Aorta (tissue), 5 donors: ENCODE measurements at regions not wholly inside any gene's neighbourhood (a gene's known extent, or its start where the extent isn't known, plus 50 kb on each side); places are given as distances from the start of the nearest gene placed in this dataset.

Experiments used
- ATAC-seq: fragments of 200-7000 bp; cut with Tn5 transposase; one replicate; pipeline ENCODE4 v1.9.1; 2022; ENCODE audit warnings: moderate library complexity; ENCODE audit not compliant: low FRiP score
- DNase-seq, 2 donors: peaks; one replicate each; pipeline ENCODE4 v3.0.0-alpha.2; 2020
- H3K27ac ChIP-seq, 2 donors: one replicate each; pipeline ENCODE4 v1.5.1; 2013; ENCODE audit warnings: low read length in 2 of 2, mild to moderate bottlenecking in 2 of 2, moderate library complexity in 2 of 2, control low read depth in 1 of 2, inconsistent platforms in 1 of 2, low read depth in 1 of 2
- H3K27me3 ChIP-seq, 2 donors: one replicate each; pipeline ENCODE4 v1.6.1; 2013; ENCODE audit warnings: control low read depth in 1 of 2, low read length in 1 of 2, mild to moderate bottlenecking in 1 of 2, moderate library complexity in 1 of 2; ENCODE audit not compliant: insufficient read depth in 2 of 2, control insufficient read depth in 1 of 2
- H3K36me3 ChIP-seq, 2 donors: one replicate each; pipeline ENCODE4 v1.6.1; 2013; ENCODE audit warnings: control low read depth in 1 of 2, low read length in 1 of 2, mild to moderate bottlenecking in 1 of 2; ENCODE audit not compliant: insufficient read depth in 2 of 2, control insufficient read depth in 1 of 2
- H3K4me1 ChIP-seq, 2 donors: one replicate each; pipeline ENCODE4 v1.6.1; 2013; ENCODE audit warnings: low read length in 2 of 2, control low read depth in 1 of 2, mild to moderate bottlenecking in 1 of 2, moderate library complexity in 1 of 2; ENCODE audit not compliant: insufficient read depth in 2 of 2, control insufficient read depth in 1 of 2
- H3K4me3 ChIP-seq, 2 donors: one replicate each; pipeline ENCODE4 v1.5.1; 2013; ENCODE audit warnings: low read length in 2 of 2, control low read depth in 1 of 2, mild to moderate bottlenecking in 1 of 2
- H3K9me3 ChIP-seq: one replicate; pipeline ENCODE4 v1.6.1; 2013; ENCODE audit warnings: mild to moderate bottlenecking, low read length; ENCODE audit not compliant: control insufficient read depth
- WGBS, 2 donors: extraction: QIAGEN DNeasy Blood & Tissue Kit; methylation state at CpG; one replicate each; pipeline ENCODE4 v1.1.7; 2013; 5-methylcytosine and 5-hydroxymethylcytosine counted together
- intact Hi-C, 2 donors: fragments of 100-400 bp; cut with DNase I; formaldehyde crosslinking; loops; one replicate each; pipeline versions ENCODE4 v1.14.2 to v1.15.0; 2022
- donor health status: healthy with polysubstance abuse.
- donor health status: Bipolar disorder and iron deficiency.
- donor health status: DM: no; HTN: no; CAD: no.
- donor health status: DM: no; HTN: no; CAD: no.
- donor health status: DM: yes; HTN: yes; CAD: no.

DNA sequence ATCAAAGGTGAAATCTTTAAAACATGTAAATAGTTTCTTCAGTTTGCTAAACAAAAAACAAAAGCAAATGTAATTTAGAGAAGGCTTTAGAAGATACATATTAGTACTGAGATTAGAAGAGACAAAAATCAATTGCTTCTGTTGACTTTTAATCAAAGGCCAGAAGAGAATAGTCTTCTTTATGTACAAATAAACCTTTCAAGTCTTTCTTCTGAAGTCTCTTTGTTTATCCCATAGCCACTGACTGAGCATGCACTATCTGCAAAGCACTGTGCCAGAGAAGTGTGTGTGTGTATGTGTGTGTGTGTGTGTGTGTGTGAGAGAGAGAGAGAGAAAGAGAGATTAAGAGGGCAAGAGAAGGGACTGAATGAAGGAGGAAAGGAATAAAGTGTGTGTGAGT, 198.4 kb downstream of the GLUD2 start:
- DNase-seq (no peak), ATAC-seq (no peak)
- Histone ChIP-seq H3K4me3 (no peak overlapping the region), H3K4me1 (no peaks in the 10 kb centered on the region), H3K36me3 (no peaks in the 10 kb centered on the region), H3K27me3 (no peaks in the 10 kb centered on the region), H3K9me3 (no peaks in the 10 kb centered on the region), H3K27ac (no peak overlapping the region)
- intact Hi-C loops: no loop called here

DNA sequence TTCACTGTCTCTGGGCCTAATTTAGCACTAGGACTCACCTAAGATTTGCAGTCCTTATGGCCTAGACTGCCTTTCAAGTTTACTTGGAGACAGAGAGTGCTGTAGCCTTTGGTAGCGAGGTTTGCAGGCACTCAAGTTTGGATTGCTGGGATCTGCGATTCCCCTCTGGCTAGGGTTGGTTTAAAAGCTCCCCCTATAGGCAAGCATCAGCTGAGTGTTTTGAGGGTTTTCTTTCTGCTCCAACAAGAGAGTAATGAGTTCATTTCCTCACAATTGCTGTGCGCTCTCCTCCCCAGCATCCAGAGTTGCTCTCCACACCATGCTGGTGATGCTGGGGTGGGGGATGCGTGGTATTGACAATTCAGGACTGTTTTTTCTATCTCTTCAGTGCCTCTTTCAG, 206.9 kb downstream of the GLUD2 start:
- no peaks in the 10 kb centered on the region for H3K27me3 ChIP-seq
- H3K4me1 ChIP-seq: no peaks in the 10 kb centered on the region
- no peak overlapping the region for H3K27ac ChIP-seq
- H3K4me3 ChIP-seq: no peak overlapping the region
- H3K9me3 ChIP-seq: no peaks in the 10 kb centered on the region
- intact Hi-C loops: no loop called here
- WGBS, 2 donors: 50 to 72% methylated on average over 4 of the region's 4 CpGs
- DNase-seq (no peak), ATAC-seq (no peak)
- H3K36me3 ChIP-seq: no peaks in the 10 kb centered on the region

DNA sequence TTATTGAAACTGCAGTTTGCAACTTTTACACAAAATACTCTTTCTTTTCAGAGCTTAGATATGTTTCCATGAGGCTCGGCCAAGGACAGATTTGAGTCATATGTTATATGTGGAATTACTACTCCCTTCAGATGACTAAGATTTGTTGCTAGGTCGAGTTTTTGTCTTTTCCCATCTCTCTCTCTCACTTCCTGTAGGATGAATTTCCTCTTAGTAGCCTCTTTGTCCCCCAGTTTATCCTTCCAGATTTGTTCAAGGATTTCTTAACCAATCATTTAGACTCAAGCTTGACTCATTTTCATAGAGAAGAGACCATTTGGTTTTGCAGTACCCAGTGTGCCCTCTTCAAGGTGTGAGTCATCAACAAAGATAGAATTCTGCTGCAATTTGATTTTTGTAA, 209.2 kb downstream of the GLUD2 start:
- Histone ChIP-seq H3K4me1 (no peaks in the 10 kb centered on the region), H3K4me3 (no peak overlapping the region), H3K9me3 (no peaks in the 10 kb centered on the region), H3K36me3 (no peaks in the 10 kb centered on the region), H3K27ac (no peak overlapping the region), H3K27me3 (no peaks in the 10 kb centered on the region)
- DNase-seq (no peak), ATAC-seq (no peak)
- intact Hi-C loops: no loop called here
- 15 to 18% methylated on average over 2 of the region's 2 CpGs for WGBS, 2 donors

GRCh38 chrX:121258545-121258944, 211.1 kb downstream of the GLUD2 start:
- no peaks in the 10 kb centered on the region for H3K36me3 ChIP-seq
- DNase-seq (no peak), ATAC-seq (no peak)
- no peaks in the 10 kb centered on the region for H3K27me3 ChIP-seq
- no peaks in the 10 kb centered on the region for H3K9me3 ChIP-seq
- intact Hi-C loops: no loop called here
- H3K4me3 ChIP-seq: no peak overlapping the region
- H3K4me1 ChIP-seq: no peaks in the 10 kb centered on the region
- H3K27ac ChIP-seq: no peak overlapping the region

DNA sequence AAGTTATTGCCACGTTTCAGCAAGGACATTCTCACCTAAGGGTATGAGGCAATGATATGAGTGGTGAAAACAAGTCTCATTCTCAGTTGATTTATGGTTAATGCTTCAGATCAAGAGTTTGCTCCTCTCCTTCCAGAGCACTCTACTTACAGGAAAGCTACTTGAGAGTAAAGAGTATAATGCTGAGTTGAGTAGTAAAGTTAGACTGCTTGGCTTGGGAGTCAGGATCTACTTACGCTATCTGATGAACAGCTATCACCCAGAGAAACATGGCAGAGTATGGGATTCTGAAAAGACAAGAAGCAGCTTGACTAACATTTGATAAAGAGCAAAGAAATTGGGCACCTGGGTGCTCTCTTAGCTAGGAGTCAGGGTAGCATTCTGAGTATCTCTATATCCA, 211.8 kb downstream of the GLUD2 start:
- H3K4me3 ChIP-seq: no peak overlapping the region
- H3K4me1 ChIP-seq: no peaks in the 10 kb centered on the region
- no peaks in the 10 kb centered on the region for H3K36me3 ChIP-seq
- no peak overlapping the region for H3K27ac ChIP-seq
- no peaks in the 10 kb centered on the region for H3K27me3 ChIP-seq
- no peak for DNase-seq
- no peaks in the 10 kb centered on the region for H3K9me3 ChIP-seq
- WGBS, 2 donors: 46 to 81% methylated on average over 2 of the region's 2 CpGs
- no peak for ATAC-seq
- intact Hi-C loops: no loop called here

DNA sequence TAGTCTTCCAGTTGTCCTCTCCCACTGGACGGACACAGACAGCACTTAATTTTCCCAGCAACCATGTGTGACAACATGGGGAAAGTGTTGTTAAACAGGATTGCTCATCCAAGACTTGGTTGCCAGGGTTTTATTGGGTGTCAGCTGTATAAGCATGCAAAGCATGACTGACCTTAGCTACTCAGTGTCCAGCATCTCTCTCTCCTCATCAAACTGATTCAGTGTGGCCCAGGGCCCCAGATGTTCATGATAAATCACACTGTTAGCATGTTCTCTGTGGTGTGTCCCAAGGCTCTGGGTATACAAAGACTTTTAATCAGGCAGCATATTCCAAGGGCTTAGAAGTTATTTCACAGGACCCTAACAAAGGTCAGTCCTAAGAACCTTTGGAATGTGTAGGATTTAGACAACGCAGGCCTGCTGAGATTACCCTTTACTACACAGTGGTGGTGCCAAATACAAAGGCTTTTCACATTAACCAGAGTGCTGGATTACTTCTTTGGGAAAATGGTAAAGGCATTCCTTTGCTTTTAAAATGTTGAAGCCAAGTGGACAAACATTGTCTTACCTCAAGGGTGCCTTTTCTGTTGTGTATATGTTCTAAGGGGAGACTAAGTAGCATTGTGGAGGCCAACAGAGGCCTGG, 213.3 kb downstream of the GLUD2 start:
- Histone ChIP-seq H3K9me3 (no peaks in the 10 kb centered on the region), H3K4me3 (no peak overlapping the region), H3K36me3 (no peaks in the 10 kb centered on the region), H3K27me3 (no peaks in the 10 kb centered on the region), H3K27ac (no peak overlapping the region), H3K4me1 (no peaks in the 10 kb centered on the region)
- WGBS, 2 donors: 51 to 72% methylated on average over 2 of the region's 2 CpGs
- no peak for ATAC-seq
- intact Hi-C loops: no loop called here
- no peak for DNase-seq

GRCh38 chrX:121283921-121284320, 236.5 kb downstream of the GLUD2 start:
- H3K4me3 ChIP-seq: no peak overlapping the region
- no peak overlapping the region for H3K27ac ChIP-seq
- H3K4me1 ChIP-seq: no peaks in the 10 kb centered on the region
- WGBS, 2 donors: 59 to 67% methylated on average over 3 of the region's 3 CpGs
- H3K27me3 ChIP-seq: no peaks in the 10 kb centered on the region
- ATAC-seq (no peak), DNase-seq (no peak)
- no peaks in the 10 kb centered on the region for H3K9me3 ChIP-seq
- no peaks in the 10 kb centered on the region for H3K36me3 ChIP-seq
- intact Hi-C loops: no loop called here

DNA sequence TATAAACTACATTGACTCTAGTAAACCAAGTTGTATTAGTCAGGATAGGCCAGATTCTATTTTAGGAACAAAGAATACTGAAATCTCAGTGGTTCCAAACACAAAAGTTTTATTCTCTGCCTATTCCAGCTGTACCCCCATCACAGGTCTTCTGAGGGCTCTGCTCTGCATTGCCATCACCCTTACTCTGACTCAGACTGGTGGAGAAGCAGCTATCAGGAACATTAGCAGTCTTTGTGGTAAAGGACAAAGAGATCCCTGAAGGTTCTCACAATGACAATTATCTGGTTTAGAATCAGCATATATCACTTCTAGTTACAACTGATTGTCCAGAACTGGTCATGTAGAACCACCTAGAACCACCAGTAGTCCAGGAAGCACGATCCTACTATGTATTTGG, 251.1 kb downstream of the GLUD2 start:
- intact Hi-C loops: no loop called here
- DNase-seq (no peak), ATAC-seq (no peak)
- Histone ChIP-seq H3K4me3 (no peak overlapping the region), H3K9me3 (no peaks in the 10 kb centered on the region), H3K36me3 (no peaks in the 10 kb centered on the region), H3K27me3 (no peaks in the 10 kb centered on the region), H3K4me1 (no peaks in the 10 kb centered on the region), H3K27ac (no peak overlapping the region)
- 55 to 90% methylated on average over 1 of the region's 1 CpG for WGBS, 2 donors

GRCh38 chrX:121301356-121301755, 253.9 kb downstream of the GLUD2 start:
- intact Hi-C loops: no loop called here
- Histone ChIP-seq H3K27ac (no peak overlapping the region), H3K27me3 (no peaks in the 10 kb centered on the region), H3K9me3 (no peaks in the 10 kb centered on the region), H3K4me1 (no peaks in the 10 kb centered on the region), H3K4me3 (no peak overlapping the region), H3K36me3 (no peaks in the 10 kb centered on the region)
- 90 to 93% methylated on average over 2 of the region's 2 CpGs for WGBS, 2 donors
- no peak for ATAC-seq
- DNase-seq: no peak
